Left renal cortex interstitium (tissue), 4 donors: ENCODE measurements at regions not wholly inside any gene's neighbourhood (a gene's known extent, or its start where the extent isn't known, plus 50 kb on each side); places are given as distances from the start of the nearest gene placed in this dataset.

Experiments used
- DNase-seq, 4 donors: peaks; one replicate each; pipeline ENCODE4 v3.0.0-alpha.2; 2013; ENCODE audit warnings: low read depth in 4 of 4, low spot score in 2 of 4, missing footprints in 1 of 4

DNA sequence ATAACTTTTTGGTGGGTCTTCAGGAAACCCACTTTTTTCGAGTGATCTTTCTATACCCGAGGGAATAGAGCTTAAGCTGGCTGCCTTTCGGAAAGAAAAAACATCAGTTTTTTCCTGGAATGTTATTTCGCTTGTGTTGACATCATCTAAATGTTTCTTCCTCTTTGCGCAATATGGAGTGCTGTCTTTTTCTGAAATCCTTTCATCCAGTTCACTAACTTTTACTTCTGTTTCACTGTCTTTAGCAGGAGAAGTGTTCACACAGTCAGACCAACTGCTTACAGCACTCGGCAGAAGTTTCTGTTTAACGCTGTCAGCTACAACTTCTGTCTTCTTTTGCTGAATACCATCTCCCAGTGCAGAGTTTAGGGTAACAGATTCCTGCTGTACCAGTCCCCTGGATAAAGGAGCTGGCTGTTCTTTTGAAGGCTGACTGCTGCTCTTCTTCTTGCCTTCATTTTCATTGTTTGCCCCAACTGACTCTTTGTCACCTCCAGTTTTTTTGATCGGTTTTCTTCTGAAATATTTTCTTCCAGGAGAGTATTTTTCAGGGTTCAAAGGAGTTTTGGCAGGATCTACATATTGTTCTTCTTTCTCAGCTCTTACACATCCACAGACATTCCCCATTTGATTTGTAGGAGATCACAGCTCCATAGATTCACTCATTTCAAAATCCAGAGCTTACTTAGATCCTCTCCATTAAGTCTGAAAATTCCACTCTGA, 50.0 kb upstream of the DST start:
- DNase-seq = no peak
